Islet of Langerhans (tissue), 1 donor: ENCODE measurements at regions not wholly inside any gene's neighbourhood (a gene's known extent, or its start where the extent isn't known, plus 50 kb on each side); places are given as distances from the start of the nearest gene placed in this dataset.

Experiments used
- FAIRE-seq: peaks from one replicate; lab custom pipeline; 2011; peaks lifted over from hg19 to GRCh38; lab: Jason Lieb, UNC

DNA sequence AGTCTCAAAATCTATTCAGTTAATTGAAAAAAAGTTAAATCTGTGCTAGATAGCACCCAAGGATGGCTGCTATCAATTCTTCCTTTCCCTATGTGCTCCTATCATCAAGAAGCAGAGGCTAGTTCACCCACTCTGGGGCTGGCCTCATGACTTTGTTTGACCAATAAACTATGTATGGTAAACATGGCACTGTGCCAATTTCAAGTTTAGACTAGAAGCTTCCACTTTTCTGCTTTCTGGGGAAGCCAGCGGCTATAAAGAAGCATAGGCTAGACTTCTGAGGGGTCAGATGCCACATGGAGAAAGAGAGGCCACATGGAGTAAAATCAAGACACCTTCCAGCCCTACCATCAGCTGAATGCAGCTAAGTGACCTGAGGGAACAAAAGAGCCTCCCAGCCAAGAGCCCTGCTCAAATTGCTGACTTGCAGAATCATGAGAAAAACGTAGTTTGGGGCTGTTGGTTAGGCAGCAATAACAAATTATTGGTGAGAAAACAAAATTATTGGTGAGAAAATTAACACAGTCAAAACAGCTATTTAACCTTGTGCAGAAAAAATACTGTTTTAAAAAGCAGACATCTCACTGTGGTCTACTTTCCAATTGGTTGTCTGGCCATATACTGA is 86.5 kb upstream of the SLC14A2 start:
- FAIRE-seq = no peak

DNA sequence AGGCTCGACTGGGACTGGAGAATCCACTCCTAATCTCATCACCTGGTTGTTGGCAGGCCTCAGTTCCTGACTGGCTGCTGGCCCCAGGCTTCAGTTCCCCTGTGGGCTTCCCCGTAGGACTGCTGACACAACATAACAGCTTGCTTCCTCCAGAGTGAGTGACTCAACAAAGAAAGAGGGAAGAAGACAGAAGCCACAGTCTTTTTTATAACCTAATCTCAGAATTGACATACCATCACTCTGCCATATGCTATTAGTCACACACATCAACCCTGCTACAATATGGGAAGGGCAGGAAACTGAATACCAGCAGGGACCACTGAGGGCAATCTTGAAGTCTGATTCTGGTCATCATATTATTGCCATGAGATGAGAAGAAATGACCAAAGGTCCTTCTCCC is 76.8 kb upstream of the SLC14A2 start:
- FAIRE-seq = no peak

DNA sequence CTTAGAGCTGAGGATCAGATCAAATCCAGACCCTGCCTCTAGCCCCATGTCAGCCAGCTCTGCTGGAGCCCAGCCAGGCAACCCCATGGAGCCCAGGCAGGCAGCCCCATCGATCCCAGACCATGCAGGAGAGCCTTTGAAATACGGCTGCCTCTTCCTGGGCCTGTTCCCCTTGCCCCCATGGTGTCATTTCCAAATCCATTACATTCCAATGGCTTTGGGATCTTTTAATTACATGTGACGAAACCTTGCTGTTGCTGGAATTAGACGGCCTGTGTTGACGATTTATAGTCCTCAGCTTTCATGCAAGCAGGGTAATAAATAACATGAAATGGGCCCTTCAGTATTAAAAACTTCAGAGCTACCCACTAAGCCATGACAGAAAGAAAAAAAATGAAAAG is 75.8 kb upstream of the SLC14A2 start:
- FAIRE-seq = no peak

DNA sequence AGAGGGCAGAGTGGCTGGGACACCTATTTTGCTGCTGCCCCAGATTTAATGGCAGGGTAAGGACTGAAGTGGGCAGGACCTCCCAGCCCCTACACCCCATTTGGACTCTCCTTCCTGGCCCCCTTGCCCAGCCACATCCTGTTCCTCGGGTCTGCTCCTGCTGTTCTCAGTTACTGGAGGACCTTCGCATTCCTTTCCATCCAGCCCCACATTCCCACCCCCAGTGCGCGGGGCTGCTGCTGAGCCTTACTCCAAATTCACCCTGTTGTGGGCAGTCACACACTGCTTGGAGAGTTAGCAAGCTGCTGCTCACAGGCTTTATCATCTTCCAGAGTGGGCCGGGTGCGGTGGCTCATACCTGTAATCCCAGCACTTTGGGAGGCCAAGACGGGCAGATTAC is 75.2 kb upstream of the SLC14A2 start:
- FAIRE-seq = no peak

DNA sequence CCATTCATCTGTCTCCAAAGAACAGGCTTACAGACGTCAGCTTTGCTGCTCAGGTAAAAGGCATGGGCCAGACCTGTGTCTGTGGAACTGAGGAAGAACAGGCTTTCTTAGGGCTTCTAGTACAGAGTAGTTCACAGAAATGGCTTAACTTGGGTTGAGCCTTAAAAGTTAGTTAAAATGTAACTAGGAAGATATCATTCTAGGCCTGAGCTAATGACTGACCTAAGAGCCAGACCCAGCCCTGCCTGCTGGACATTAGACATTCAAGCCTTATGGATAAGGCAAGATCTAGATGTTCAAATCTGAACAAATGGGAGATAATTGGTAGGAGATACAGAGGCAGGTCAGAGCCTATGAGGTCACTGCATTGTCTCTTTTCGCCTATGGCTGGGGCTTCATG is 73.9 kb upstream of the SLC14A2 start:
- no peak for FAIRE-seq

DNA sequence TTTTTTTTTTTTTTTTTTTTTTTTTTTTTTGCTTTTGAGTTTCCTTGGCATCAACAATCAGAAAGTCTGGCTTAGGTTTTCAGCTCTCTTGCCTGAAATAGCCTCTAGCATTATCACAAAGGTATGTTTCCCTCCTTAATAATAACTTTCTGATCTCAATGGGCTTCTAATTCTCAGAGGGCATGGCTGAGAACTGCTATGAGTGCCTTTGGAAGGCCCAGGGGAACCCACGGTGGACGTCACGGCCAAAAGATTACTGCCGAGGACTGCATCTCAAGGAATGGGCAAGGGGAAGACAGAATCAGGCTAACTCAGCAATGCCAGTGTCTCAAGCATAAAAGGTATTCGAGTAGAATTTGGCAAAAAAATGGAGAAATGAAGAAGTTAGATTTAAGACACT is 73.2 kb upstream of the SLC14A2 start:
- FAIRE-seq = no peak

DNA sequence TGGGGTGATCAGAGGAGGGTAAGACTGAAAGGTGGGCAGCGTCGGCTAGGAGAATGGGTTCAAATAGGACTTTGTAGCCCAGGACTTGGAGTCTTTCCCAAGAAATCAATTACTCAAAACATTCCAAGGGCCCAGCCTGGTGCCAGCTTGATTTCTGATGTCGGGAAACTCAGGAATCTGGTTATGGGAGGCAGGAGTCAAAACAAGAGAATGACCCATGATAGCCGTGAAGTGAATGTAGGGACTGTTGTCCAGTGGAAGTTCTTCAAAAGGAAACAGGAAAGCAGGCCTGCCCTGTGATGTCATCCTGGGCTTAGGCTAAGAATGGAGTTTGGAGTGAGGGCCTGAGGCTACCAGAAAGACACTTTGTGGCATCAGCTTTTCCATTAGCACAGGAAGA is 67.4 kb upstream of the SLC14A2 start:
- no peak for FAIRE-seq

DNA sequence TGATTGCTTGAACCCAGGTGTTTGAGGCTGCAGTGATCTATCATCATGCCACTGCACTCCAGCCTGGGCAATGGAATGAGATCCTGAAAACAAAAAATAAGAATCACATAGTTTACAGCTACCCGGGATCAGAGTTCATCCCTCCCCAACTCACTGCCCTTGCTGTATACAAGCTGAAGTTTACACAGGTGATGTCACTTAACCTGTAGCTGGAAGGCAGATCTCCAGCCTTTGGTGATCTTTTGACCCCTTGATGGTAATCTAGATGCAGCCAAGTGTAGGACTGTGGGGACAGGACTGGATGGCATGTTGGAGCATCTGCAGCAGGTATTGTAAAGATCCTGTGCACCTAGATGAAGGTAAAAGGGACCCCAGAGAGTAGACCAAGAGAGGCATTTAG is 66.7 kb upstream of the SLC14A2 start:
- no peak for FAIRE-seq

DNA sequence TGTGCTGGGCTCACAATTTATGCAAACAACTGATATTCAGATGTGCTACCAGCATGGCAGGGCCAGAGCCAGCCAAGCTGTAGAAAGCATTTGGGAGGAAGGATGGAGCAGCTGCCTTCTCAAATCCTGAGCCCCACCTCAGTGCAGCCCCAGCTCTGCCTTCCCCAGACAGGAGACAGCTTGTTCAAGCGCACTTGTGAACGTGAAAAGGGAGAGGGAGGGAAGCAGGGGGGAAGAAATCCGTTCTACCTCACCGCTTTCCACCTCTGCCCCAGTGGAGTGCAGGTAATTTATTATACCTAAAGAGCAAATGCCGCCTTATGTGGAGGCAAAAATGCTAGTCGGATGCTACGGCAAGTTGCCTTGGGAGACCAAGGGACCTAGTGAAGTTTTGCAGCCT is 66.0 kb upstream of the SLC14A2 start:
- FAIRE-seq = no peak

DNA sequence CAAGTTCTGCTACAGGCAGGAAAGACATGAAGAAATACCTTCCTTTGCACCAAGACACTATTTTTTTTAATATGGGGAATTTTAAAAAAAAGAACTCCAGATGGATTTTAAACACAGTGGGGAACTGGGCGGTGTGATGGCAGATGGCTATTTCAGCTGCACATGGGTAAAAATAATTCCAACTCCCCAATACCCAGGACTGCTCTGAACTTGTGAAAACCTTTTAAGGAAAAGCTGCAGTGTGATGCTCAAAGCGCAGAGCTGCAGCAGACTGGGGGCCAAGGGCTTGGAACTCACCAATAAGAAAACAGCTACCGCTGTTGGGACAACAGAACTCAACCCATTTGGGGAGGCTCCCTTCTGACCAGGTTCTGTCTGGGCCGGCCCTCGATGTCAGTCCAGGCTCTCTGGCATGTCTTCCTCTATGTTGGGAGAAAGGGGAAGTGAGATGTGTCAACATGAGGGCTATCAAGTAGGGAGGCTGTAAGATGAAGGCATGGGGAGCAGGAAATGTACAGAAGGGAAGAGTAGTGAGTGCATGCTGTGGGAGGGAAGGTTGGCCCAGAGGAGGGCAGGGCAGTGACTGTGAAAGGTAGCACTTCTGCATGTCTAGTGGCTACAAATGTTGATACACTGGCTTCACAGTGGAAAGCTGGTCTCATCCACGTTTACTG is 64.0 kb upstream of the SLC14A2 start:
- FAIRE-seq = no peak

DNA sequence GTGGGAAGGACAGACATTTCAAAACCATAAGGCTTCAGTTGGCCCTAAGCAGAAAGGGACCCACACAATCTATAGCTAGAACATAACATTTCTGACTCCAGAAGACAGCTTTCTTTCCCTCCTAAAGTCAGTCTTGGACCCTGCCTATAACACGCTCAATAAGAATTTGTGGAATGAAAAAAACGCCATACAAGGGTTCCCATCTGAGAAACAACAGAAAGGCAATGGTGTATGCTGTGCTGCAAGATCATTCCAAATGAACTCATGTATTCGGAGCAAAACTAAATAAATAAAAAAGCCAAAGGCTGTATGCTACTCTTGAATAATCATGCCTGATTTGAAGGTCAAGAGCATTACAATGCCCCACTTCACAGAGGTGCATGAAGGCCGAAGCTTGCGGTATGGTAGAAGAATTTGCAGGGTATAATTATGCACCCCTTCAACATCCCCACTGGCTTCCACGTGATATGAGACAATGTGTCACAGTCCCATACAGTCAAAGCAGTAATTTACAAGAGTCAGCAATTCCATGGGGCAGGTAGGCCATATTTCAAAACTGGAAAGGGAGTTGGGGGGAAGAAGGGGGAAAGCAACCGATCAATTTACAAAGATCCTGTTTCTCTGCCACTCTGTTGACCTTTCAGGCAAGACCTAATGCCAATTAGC is 61.4 kb upstream of the SLC14A2 start:
- FAIRE-seq = no peak

DNA sequence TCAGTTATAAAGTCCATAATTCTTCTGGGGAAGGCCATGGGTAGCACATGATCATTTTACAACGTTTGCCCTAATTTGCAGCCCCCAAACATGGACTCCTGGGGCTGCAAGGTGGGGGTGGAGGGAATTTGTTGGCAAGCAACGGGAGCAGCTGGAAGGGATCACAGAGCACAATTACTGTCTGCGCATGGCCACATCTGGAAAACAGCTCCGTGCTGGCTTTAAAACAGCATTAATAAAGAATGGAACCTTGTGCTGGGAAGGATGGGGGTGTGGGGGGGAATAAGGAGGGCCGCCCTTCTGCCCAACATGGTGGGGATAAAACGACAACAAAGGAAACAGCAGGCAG is 60.9 kb upstream of the SLC14A2 start:
- no peak for FAIRE-seq

DNA sequence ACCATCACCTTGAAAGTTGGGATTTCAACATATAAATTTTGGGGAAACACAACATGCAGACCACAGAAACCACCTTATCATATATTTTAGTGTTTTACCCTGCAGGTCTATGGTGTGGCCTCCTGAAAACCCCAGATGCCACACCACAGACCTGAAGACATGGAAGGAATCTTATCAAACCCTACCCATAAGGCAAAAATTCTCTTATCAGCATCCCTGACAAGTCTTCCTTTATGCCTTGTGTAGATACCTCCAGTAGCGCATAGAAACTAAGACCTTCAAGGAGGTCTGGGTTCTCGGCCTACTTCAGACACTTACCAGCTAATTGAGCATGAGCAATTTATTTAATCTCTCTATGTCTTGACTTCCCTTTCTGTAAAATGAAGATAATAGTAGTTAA is 59.1 kb upstream of the SLC14A2 start:
- no peak for FAIRE-seq

DNA sequence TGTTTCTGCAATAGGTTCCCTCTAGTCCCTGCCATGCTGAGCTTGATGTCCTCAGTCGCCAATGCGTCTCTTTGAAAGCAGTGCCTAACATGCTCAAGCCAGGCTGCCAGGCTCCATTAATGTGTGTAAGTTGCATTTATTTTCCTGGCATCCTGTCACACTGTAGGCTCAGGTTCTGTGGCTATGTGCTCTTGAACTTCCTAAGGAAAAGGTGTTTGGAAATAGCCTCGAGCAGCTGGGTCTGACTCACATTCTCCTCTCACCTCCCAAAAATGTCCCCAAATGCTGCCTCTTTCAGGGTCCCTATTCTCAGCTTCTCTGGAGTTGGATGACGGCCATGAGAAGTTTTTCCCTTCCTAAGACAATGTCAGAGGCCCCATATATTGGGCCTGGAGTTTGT is 58.0 kb upstream of the SLC14A2 start:
- FAIRE-seq = no peak

DNA sequence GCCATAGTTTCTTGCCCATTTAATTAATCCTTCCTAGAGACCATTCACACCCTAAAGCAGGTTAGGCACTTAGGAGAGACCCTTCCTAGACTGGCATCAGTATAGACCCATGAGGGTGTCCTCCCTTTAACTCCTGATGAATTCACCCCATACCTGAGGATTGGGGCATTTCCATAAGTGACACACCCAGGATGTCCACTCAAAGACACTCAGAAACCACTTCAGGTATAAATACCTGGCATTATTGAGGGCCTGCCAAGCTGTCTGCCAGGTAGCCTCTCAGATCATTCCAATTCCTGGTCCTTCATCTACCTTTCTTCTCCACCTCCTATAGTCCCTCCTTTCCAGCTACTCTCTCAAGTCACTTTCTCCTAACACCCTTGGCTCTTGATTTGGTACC is 57.5 kb upstream of the SLC14A2 start:
- FAIRE-seq = no peak

DNA sequence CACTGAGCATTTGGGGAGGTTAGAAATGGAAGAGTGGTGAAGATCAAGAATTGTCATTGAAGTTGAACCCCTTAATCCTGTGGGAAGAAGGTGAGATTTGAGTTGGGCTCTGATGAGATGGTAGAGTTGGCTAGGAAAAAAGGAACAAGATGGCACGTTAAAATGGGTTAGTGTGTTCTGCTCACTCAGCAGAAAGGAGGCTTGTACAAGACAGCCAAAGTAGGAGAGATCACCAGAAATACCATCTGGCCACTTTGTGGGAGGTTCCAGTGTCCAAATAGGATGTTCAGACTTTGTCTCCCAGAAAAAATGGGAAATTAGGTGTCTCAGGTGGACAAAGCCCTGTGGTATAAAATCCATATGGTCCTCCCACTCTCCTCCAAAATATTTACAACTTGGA is 56.0 kb upstream of the SLC14A2 start:
- no peak for FAIRE-seq

DNA sequence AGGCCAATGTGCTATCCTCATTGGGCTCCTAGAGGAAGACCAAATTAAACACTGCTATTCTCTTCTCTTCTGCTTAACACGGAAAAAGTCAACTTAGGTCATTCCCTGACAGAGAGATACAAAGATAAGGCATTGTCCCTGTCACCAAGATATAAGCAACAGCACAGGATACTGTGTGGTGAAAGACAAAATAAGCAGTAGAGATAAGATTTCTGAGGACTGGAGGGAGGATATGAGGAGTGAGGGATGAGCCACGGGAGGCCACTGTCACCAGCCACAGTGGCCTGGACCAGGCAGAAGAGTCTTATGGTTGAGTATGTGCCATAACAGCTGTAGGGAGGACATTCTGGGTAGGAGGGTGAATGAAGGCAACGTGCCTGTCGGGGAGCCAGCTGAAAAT is 54.4 kb upstream of the SLC14A2 start:
- FAIRE-seq = no peak

DNA sequence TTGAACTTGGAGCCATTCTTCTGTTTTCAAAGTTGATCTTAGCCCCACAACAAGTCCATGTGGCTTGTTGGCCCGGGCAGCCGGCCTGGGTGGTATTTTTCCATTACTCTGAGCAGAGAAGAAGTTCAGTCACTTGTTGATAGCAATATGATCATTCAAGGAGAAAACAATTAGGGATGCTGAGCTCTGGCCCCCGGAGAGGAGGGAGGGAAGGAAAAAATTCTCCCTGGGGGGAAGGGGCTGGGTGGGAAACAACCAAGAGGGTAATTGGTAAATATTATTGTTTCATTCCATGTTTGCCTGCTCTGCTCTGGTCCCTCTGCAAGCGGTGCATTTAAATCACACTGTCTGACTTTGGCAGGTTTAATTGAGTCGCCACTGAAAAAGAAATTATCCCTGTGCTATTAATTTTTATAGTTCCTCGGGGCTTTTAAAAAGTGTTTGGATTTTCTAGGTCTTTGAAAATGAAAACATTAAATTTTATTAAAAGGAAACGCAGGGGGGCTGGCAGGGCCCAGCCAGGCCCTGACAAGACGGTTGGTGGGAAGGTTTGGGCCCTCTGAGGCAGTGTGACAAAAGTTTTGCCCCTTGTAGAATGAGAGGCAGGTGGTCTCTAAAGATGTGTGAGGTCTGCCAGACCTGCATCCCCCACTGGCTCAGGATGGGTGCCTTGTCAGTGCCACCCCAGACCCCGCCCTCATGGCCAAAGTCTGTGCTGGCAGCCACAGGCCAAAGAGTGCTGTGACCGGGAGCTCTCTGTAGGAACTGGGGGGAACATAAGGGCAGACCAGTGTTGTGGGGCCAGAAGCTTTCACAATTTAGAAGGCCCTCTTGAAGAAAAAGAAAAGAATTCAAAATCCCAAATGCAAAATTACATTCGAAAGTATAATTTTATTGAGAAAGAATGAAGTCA is 52.5 kb upstream of the SLC14A2 start:
- no peak for FAIRE-seq

DNA sequence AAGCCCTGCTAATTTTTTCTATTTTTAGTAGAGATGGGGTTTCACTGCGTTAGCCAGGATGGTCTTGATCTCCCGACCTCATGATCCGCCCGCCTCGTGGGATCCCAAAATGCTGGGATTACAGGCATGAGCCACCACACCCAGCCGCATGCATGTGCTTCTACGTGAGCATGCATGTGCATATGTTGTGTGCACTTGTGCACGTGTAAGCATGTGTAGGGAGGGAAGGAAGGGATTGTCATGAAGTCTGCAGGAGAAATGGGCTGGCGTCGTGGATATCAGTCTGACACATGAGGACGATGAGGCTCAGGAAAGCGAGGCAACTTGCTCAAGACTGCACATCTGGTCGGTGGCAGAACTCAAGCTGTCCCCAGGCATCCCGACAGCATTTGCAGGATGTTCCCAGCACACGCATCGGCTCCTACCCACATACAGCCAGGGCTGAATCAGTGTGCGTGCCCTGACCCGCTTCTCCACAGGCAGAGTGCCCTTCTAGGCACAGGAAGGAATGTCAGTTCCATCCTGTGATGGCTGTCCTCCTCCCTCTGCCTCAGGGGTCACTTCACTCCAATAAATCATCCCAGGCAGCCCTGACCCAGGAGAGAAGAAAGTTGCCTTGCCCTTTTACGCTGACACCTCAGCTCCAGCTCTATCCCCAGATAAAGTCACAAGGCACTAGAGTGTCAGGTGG is 49.9 kb upstream of the SLC14A2 start:
- FAIRE-seq = no peak
